ENCODE measurements at regions not wholly inside any gene's neighbourhood (a gene's known extent, or its start where the extent isn't known, plus 50 kb on each side); places are given as distances from the start of the nearest gene placed in this dataset.

DNA sequence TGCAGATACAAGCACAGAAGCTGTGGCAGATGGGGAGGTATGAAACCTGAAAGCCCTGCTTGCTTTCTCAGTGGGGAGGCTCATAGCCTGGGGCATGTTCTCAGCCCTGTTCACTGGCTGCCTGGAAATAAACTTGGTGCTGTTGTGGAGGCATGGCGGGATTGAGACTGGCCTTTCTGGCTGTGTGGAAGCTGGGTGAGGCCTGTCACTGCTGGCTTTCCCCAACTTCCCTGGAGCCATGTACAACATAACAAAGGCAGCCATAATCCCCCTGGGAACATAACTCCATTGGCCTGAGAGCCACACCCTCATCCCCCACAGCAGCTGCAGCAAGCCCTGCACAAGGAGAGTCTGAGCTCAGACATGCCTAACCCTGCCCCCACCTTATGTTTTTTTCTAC lies 237.7 kb upstream of the TLL1 start:
- no peak for TF ChIP-seq ZFX (IDR thresholded peaks at IDR 0.05; ENCODE audit: borderline replicate concordance)
- TF ChIP-seq CTCF (IDR thresholded peaks at IDR 0.05) = no peak

GRCh38 chr4:165635951-165636350 lies 237.1 kb upstream of the TLL1 start:
- TF ChIP-seq CTCF (IDR thresholded peaks at IDR 0.05) (no peak), ZFX (IDR thresholded peaks at IDR 0.05; ENCODE audit: borderline replicate concordance) (no peak)
- no peak overlapping the region for H3K27ac ChIP-seq

More for the DNA sequence above, 237.7 kb upstream of the TLL1 start:
- no peak overlapping the region for H3K27ac ChIP-seq

DNA sequence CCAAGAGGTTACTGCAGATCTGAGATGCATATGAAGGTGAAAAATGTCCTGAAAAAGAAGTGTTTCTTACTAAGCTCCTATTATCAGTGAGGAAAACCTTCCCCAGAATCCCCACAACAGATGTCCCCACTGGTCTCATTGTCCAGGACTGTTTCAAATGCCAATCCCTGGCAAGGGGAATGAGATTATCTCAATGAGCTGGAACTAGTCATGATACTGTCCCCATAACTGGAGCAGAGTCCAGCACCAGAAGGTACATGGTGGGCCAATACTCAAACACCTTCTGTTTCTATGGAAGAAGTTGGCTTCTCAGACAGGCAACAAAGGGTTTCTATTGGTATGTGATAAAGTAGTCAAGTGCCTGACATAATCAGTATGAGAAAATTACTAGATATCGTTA lies 221.1 kb upstream of the TLL1 start:
- H3K27ac ChIP-seq = no peak overlapping the region
- no peak for TF ChIP-seq CTCF (IDR thresholded peaks at IDR 0.05)
- TF ChIP-seq ZFX (IDR thresholded peaks at IDR 0.05; ENCODE audit: borderline replicate concordance) = no peak

DNA sequence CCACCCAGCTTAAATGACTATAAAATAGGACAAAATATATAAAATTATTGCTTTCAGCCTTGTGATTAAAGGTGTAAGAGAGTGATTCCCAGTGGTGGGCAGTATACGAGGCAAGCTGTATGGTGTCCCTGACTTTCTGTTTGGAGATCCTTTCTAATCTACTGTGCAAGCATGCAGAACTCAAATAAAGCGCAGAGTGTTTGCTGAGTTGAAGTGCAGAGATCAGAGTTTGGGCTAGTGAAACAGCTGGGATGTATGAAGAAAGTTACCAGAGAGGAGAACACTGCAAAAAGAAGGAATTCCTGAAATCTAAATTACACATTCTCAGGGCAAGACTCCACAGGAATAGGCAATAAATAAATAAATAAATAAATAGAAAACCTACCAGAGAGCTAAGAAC lies 218.5 kb upstream of the TLL1 start:
- H3K27ac ChIP-seq = no peak overlapping the region
- TF ChIP-seq ZFX (IDR thresholded peaks at IDR 0.05; ENCODE audit: borderline replicate concordance) = no peak

DNA sequence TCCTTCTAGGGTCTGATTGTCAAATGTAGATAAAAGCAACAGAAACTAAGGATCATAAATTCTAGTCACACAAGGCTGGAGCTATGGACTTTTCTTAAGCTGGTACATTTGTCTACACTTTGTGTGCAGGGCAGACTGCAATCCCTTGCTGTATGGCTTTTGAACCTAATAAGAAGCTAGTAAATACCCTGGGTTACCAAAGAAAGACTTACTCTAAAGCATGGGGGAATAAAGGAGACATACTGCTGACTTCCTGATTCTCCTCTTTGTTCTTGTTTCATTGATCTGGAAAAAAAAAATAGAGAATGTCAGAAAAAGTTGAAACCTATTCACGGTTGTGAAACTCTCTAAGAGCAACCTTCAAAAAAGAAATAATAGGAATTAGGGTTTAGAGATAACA lies 216.6 kb upstream of the TLL1 start:
- no peak for TF ChIP-seq CTCF (IDR thresholded peaks at IDR 0.05)
- no peak for TF ChIP-seq ZFX (IDR thresholded peaks at IDR 0.05; ENCODE audit: borderline replicate concordance)
- H3K27ac ChIP-seq = no peak overlapping the region

- no peak overlapping the region for H3K27ac ChIP-seq
- TF ChIP-seq ZFX (IDR thresholded peaks at IDR 0.05; ENCODE audit: borderline replicate concordance) (no peak), CTCF (IDR thresholded peaks at IDR 0.05) (no peak)
These were observed 216.1 kb upstream of the TLL1 start for GRCh38 chr4:165656829-165657490.

- H3K27ac ChIP-seq = no peak overlapping the region
- no peak for TF ChIP-seq CTCF (IDR thresholded peaks at IDR 0.05)
- TF ChIP-seq ZFX (IDR thresholded peaks at IDR 0.05; ENCODE audit: borderline replicate concordance) = no peak
These were observed 210.7 kb upstream of the TLL1 start for GRCh38 chr4:165662341-165662740.

DNA sequence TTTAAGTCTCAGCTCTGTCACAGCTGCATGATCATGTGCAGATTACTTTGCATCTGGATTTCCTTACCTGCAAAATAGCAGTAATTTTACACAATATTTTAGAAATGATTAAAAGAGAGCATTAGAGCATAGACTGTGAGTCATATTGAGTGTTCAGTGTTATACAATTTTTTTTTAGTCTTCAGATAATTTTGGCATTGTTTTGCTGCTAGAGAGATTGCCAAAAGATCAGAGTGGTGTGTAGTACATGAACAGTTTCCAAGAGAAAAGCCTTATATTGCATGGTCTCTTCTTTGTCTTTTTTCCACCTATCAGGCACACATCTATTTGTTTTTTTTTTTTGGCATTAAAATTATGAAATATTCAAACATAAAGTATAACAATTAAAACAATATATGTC lies 209.6 kb upstream of the TLL1 start:
- no peak overlapping the region for H3K27ac ChIP-seq
- TF ChIP-seq CTCF (IDR thresholded peaks at IDR 0.05) (no peak), ZFX (IDR thresholded peaks at IDR 0.05; ENCODE audit: borderline replicate concordance) (no peak)
